Activated CD4-positive, alpha-beta T cell treated with anti-CD3 and anti-CD28 coated beads for 24 hours (primary cell): ENCODE measurements at regions not wholly inside any gene's neighbourhood (a gene's known extent, or its start where the extent isn't known, plus 50 kb on each side); places are given as distances from the start of the nearest gene placed in this dataset.
"Not testable (repeated sequence)": the region's sequence is repeated elsewhere in the genome, so short reads cannot be mapped to it uniquely, and the experiment has no call there.

ENCODE experiments used
- DNase-seq, 2 donors: peaks; one replicate each; pipeline ENCODE4 v3.0.0-alpha.2; 2020; ENCODE audit warnings: low read depth in 2 of 2

DNA sequence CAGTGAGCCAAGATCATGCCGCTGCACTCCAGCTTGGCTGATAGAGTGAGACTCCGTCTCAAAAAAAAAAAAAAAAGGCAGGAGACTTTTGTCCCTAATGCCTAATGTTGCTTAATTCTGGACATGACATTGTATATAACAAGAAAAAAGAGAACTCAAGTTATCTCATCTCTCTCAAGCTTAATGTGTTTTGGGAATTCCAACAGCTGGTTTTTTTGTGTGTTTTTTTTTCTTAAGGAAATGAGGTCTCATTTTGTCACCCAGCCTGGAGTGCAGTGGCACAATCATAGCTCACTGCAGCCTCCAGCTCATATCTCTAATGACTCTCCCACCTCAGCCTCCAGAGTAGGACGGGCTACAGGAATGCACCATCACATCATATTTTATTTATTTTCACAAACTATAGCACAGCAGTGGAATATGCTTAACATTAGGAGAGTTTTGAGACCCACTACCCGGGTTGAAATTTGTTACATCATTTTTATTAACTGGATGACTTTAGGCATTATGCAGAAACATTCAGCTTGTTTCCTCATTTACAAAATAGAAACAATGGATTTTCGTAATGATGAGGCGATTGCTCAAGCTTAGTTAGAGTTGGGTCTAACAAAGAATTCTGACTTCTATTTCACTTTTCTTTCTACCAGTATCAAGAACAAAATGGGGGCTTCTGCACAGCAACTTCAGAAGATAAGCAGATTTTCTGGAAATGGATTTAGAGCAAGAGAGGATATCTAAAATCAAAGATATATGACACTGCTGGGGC lies 104.1 kb upstream of the BTN3A2 start:
- DNase-seq: no peak

DNA sequence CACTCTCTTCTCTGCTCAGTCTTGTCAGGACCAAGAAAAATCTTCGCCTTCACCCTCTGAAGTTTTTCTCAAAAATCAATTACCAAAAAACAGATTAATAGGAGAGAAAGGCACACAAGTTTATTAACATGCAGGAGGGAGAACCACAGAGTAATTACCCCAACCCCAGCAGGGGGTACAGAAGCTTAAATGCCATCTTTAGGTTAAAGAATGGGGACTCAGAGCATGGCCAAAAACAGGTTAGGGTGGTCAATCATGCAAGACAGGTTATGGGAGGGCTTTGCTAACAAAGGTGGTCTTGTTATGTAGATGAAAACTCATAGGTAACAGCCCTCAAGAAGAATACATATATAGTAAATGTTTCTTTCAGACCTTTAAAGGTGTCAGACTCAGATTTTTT lies 100.5 kb upstream of the BTN3A2 start:
- no peak for DNase-seq

DNA sequence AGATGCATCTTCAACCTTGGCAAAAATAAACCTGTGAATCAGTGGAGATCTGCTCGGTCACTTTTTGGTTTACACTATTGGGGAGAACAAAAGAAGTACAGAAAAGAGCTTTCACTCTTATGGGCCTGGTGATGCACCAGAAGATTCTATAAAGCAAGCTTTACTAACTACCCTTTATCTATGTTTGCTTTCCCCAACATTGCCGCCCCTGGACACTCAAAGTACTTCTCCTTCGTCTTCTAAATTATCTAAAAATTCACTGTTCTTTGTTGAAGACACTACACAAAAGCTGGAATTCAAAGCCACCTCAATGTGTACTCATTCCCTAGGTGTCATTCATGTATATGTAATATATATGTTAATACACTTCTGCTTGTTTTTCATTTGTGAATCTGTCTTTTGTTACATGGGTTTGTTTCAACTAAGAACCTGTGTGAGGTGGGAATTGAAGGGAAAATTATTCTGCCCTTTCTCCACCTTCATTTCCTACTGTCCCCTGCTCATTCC lies 97.9 kb upstream of the BTN3A2 start:
- DNase-seq: no peak

DNA sequence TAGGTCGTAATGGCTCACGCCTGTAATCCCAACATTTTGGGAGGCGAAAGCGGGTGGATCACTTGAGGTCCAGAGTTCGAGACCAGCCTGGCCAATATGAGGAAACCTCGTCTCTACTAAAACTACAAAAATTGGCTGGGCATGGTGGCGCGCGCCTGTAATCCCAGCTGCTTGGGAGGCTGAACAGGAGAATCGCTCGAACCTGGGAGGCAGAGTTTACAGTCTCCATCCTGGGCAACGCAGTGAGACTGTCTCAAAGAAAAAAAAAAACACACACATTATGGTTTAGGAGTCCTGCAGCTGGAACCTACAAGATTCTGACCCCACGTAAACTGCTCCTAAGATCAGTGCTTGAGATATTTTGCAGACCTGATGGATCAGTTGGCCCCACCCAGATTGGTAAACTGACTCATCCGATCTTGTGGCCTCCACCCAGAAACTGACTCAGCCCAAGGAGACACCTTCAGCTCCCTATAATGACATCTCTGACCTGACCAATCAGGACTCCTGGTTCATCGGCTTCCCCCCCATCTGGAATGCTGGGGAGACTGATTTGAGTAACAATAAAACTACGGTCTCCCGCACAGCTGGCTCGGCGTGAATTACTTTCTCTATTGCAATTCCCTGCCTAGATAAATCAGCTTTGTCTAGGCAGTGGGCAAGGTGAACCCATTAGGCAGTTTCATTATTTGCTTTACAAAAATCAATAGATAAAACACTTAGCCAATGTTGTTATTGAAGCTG lies 96.2 kb upstream of the BTN3A2 start:
- DNase-seq: no peak

DNA sequence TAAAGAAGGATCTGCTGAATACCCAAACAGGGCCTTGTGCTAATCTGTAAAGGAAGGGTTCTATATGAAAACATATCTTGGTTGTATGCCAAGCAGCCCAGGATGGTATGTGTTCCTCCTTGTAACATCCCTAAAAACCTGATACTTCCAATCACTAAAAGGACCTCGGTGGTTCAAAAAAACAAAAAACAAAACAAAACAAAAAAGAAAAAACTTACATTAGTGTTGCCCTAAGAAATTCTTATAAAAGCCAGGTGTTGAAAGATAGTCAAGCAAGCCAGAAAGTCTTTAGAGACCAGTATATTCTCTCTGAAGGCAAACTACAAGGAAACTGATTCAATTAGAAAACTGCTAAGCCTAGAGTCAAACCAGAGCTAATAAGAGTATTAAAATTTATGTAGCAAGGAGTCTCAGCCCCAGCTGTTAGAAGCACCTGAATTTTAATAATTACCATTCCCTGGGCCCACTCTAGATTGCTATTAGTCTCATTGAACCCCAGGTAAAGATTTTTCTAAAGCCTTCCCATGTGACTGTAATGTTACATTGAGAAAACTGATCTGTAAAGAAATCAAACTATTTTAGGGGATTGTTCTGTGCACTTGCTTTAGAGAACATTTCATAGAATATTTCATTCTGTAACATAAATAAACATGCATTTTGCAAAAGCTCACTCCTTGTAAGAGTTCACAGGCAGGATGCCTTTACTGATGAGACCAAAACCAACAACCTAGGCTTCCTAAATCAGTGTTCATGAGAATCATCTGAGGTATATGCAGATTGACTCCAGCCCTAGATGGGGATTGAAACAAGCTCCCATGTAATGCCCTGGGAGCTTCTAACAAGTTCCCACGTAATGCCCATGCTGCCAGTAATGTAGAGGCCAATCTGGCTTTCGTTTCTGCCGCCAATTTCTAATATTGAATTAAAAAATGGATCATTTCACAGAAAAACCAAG lies 95.2 kb upstream of the BTN3A2 start:
- no peak for DNase-seq

DNA sequence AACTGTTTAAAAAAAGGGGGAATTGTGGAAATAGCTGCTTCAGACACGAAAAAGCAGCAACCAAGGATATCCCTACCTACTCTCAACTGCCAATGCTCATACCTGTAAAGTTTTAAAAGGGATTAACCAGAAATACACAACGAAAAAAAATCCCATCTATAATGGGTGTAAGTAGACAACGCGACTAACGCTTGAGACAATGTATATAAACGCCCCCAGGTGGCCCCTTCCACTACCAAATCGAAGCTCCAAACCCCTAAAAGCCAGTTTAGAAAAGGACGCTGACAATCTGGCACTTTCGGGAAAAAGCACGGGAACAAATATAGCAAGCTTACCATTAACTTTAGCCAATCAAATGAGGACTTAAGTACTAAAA lies 94.5 kb upstream of the BTN3A2 start:
- no peak for DNase-seq

DNA sequence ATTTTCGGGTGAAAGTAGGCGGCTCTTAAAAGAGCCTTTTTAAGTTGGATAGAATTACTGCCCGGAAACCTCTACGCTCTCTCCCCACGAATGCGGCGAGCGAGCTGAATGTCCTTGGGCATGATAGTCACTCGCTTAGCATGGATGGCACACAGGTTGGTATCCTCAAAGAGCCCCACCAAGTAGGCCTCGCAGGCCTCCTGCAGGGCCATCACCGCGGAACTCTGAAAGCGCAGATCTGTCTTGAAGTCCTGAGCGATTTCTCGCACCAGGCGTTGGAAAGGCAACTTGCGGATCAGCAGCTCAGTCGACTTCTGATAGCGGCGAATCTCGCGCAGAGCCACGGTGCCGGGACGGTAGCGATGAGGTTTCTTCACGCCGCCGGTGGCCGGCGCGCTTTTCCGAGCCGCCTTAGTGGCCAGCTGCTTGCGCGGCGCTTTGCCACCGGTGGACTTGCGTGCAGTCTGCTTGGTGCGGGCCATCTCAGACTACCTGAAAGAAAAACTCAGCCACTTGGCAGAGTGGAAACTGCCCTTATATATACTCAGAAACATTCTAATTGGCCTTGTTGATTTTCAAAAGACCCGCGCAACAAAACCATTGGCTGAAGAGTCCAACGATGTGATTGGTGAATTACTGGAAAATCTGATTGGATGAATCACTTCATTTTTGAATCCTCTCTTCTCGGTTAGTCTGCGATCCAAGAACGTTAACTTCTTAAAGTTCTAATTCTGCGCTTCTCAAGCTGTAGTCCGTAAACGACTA lies 93.9 kb upstream of the BTN3A2 start:
- DNase-seq: peak in 1 of 2 donors; percentile 56

DNA sequence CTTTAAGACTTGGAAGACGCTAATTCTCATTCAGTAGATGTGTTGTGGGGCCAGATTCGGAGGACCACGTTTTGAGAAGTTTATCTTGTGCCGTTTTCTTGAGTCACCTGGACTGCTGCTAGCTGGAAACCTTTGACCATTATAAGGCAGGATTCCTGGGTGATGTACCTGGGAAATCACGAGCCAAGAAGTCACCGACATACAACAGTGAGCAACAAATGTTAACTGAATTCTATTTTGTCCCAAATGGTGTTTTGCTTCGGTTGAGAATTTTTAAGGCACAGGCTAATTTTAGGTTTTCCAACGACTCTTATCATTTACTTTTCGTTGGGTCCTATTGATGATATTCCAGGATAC lies 93.4 kb upstream of the BTN3A2 start:
- DNase-seq: no peak

DNA sequence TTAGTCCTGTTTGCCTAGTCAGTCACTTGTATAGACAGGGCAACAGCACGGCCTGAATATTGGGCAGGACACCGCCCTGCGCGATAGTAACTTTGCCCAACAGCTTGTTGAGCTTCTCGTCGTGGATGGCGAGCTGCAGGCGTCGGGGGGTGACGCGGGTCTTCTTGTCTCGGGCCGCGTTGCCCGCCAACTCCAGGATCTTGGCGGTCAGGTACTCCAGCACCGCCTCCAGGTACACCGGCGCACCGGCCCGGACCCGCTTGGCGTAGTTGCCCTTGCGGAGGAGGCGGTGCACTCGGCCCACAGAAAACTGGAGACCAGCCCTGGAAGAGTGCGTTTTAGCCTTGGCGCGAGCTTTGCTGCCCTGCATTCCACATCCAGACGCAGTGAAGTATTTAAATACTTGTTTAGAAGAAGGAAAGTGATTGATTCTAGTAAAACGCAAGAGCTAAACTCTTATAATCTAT lies 92.8 kb upstream of the BTN3A2 start:
- no peak for DNase-seq

DNA sequence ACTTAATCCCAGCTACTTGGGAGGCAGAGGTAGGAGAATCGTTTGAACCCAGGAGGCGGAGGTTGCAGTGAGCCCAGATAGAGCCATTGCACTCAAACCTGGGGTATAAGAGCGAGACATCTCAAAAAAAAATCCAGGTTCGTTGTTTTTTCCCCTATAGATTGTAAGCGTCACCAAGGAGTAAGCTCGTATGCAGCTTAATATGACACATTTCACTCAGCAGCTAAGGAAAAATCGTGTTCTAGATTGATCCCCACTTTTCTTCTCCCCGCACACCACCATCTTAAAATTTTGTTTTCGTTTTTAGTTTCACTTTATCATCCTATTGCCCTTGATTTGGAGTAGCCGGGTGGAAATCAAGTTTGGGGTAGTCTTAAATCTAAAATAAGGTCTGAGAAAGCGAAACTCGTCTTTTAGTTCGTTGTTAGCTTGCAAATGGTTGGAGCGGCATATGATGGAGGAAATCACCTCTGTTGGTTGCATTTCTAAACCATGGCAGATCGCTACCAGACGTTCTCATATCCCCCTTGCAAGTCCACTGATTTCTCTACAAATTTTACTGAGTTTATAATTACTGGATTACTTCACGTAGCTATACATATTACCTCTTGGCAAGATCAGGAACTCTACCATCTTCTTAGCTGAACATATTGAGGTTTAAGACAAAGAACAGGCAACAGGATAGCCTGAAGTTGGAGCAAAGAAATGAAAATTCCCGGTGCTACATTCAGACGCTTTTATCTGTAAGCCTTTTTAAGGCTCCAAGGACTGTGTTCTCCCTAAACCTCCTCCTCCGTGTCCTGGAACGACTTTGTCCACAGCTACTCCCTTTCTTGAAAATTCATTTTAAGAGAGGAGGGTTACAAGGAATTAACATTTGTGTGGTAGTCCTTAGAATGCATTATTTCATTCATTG lies 91.1 kb upstream of the BTN3A2 start:
- DNase-seq: no peak

DNA sequence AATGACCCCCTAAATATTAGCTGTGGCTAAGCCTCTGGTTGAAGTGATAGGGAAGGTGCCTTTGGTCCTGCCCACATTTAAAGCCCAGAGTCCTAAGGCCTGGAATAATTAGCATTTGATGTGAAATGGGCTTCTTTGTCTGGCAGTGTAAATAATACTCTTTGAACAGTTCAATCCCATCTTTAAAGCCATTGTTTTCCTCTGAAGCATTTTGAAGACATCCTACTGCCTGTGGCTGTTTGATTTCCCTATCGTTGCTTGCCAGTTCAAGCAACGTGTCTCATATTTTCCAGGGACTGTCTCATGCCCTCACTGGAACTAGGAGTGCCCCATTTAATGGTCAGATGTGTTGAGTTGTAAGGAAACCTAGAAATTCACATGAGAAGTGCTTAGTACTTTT lies 89.3 kb upstream of the BTN3A2 start:
- no peak for DNase-seq

DNA sequence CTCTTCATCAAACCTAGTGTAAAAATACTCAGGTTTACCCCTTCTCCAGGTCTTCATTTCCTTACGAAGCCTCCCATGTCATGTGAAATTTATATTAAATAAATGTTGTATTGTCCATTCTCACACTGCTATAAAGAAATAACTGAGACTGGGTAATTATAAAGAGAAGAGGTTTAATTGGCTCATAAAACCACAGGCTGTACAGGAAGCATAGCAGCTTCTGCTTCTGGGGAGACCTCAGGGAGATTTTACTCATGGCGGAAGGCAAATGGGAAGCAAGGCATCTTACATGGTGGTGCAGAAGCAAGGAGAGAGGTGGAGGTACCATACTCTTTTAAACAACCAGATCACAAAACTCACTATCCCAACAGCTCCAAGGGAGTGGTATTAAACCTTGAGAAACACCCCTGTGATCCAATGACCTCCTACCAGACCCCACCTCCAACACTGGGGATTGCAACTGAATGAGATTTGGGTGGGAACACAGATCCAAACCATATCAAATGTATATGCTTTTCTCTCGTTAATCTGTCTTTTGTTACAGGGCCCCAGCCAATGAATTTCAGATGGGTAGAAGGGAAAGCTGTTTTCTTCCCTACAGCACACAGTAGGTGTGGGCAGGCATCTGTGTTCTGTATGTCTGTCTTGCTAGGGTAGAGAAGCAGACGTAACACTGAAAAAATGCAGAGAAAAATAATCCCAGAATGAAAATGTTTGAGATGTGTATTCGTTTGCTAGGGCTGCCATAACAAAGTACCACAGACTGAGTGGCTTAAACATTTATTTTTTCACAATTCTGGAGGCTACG lies 88.0 kb upstream of the BTN3A2 start:
- DNase-seq: no peak

DNA sequence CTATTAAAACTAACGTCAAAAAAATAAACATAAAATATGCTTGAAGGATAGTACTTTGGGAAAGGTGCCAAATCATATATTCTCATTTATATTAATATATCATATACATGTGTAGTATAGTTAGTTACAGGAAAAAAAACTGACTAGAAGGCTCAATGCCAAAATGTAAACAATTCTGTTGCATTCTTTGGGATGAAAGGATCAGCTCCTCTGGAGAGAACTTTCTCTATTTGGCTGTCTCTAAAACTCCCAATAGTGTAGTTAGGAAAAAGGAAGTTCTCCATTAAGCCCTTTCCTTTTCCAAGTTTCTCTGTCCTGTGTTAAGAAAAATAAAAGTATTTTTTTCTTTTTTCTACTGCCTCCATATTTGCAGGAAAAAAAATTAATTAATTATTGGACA lies 86.5 kb upstream of the BTN3A2 start:
- no peak for DNase-seq

DNA sequence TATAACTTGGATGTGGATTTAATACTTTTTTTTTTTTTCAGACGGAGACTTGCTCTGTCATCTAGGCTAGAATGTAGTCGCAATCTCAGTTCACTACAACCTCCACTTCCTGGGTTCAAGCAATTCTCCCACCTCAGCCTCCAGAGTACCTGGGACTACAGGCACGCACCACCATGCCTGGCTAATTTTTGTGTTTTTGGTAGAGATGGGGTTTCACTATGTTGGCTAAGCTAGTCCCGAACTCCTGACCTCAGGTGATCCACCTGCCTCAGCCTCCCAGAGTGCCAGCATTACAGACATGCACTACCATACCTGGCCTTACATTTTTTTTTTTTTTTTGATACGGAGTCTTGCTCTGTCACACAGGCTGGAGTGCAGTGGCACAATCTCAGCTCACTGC lies 85.6 kb upstream of the BTN3A2 start:
- not testable (repeated sequence) for DNase-seq

DNA sequence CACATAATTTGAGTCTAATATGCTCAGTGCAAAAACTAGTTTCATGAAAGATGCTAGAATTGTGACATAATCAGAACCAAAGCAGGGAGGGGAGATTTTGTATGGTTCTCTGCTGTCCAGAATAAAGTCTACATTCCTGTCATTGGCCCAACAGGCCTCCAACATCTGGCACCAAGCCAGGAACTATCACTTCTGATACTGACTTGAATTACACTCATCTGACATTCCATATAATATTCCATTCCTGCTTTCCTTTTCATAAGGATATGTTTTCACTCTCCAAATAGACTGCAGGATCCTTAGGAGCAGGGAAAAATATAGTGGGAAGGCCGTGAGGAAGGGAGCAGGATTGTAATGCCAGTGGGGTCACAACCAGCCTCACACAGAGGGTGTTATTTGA lies 84.6 kb upstream of the BTN3A2 start:
- no peak for DNase-seq

DNA sequence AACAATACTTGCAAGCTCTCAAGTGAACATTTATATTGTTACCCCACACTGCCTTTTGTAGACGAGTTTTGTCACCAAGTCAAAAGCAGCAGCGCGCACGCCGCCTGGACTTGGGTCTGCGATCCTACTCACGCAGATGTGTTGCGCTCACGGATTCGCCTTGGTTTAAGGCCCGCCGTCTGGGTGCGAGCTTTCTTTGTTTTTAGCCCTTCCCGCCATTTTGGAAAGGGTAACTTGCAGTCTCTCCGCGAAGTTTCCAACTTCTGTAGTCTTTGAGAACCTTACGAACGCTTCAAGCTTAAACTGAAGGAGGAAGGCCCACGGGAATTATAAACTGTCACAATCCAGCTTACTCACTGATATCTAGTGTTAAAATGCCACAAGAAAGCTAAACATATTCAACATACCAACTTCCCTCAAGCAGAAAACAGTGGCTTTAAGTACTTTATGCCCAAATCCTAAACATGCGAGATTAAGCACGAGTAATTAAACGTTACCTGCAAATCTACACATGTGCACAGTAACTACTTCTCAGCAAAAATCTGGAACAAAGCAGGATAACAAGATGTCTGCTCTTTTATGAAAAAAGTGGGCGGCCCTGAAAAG lies 80.4 kb upstream of the BTN3A2 start:
- DNase-seq: no peak

DNA sequence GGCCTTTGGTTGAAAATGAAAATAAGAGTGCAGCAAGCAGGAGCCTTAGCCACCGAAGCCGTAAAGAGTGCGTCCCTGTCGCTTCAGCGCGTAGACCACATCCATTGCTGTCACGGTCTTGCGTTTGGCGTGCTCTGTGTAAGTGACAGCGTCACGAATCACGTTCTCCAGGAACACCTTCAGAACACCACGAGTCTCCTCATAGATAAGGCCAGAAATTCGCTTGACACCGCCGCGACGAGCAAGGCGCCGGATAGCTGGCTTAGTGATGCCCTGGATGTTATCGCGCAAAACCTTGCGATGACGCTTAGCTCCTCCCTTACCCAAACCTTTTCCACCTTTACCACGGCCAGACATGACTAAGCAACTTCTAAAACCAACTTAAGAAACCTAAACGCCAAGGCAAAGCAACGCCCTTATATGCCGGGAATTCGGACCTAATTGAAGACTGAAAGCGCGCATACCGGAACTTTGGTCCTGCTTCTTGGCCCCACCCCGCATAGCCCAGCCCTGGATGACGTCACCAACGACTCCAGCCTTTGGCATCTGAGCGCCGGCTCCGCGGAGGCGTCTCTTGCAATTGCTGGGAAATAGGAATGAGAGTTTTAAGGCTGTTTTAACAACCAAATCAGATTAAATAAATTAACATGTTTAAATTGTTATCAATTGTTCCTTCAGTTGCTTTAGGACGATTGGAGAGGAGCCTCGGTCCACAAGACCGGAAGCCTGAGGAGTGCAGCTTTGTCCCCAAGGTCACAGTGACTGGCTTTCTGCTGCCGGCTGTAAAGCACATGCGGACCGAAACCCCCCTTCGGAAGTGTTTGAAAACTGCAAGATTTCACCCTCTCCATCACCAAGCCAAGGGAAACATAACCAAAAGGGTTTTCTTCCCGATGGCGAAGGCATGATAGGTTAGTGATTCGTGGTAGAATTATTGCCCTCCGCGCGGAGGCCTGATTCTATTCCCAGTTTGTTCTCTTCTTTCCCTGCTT lies 79.6 kb upstream of the BTN3A2 start:
- peak; percentile 93 to 97 for DNase-seq
